ENCODE measurements at regions not wholly inside any gene's neighbourhood (a gene's known extent, or its start where the extent isn't known, plus 50 kb on each side); places are given as distances from the start of the nearest gene placed in this dataset.

GRCh38 chr5:142425286-142426065, 100.7 kb upstream of the SPRY4 start:
- no peak overlapping the region for H3K27ac ChIP-seq (ENCODE audit: low read length)
- H3K27me3 ChIP-seq (ENCODE audit: insufficient read depth, low read depth, low read length), result no peaks in the 10 kb centered on the region
- H3K4me3 ChIP-seq (ENCODE audit: low read length), result no peak overlapping the region
- no peaks in the 10 kb centered on the region for H3K9me3 ChIP-seq (ENCODE audit: low read length)
- H2AFZ ChIP-seq (ENCODE audit: low read depth, low read length), result no peak overlapping the region
- no peak for TF ChIP-seq POLR2AphosphoS5 (IDR thresholded peaks at IDR 0.05)
- no peak for TF ChIP-seq MXI1 (conservative IDR thresholded peaks at IDR 0.05; ENCODE audit: poor library complexity, severe bottlenecking)
- no peak for TF ChIP-seq TAF1 (IDR thresholded peaks at IDR 0.05; ENCODE audit: low read depth)
- H4K20me1 ChIP-seq (ENCODE audit: insufficient read depth), result no peaks in the 10 kb centered on the region
- H3K36me3 ChIP-seq (ENCODE audit: insufficient read depth, low read length), result no peaks in the 10 kb centered on the region
- no peaks in the 10 kb centered on the region for H3K79me2 ChIP-seq (replicated peaks; ENCODE audit: insufficient read depth, low read length)
- H3K9me2 ChIP-seq (ENCODE audit: insufficient read depth, low read length), result no peaks in the 10 kb centered on the region
- H3F3A ChIP-seq (ENCODE audit: insufficient read depth, low read length, poor library complexity, severe bottlenecking), result no peaks in the 10 kb centered on the region
- no peak overlapping the region for H3K9ac ChIP-seq (ENCODE audit: low read length)
- H3K4me2 ChIP-seq (ENCODE audit: low read length), result no peak overlapping the region

GRCh38 chr5:142422429-142422828, 97.6 kb upstream of the SPRY4 start:
- Histone ChIP-seq H4K20me1 (ENCODE audit: insufficient read depth) (no peaks in the 10 kb centered on the region), H2AFZ (ENCODE audit: low read depth, low read length) (no peak overlapping the region), H3K9me3 (ENCODE audit: low read length) (no peaks in the 10 kb centered on the region), H3K27ac (ENCODE audit: low read length) (no peak overlapping the region), H3K9ac (ENCODE audit: low read length) (no peak overlapping the region), H3K4me2 (ENCODE audit: low read length) (no peak overlapping the region), H3K9me2 (ENCODE audit: insufficient read depth, low read length) (no peaks in the 10 kb centered on the region), H3K27me3 (ENCODE audit: insufficient read depth, low read depth, low read length) (no peaks in the 10 kb centered on the region), H3K36me3 (ENCODE audit: insufficient read depth, low read length) (no peaks in the 10 kb centered on the region), H3K4me3 (ENCODE audit: low read length) (no peak overlapping the region), H3F3A (ENCODE audit: insufficient read depth, low read length, poor library complexity, severe bottlenecking) (no peaks in the 10 kb centered on the region), H3K79me2 (replicated peaks; ENCODE audit: insufficient read depth, low read length) (no peaks in the 10 kb centered on the region)
- TF ChIP-seq POLR2AphosphoS5 (IDR thresholded peaks at IDR 0.05), result no peak
- TF ChIP-seq REST (IDR thresholded peaks at IDR 0.05; ENCODE audit: borderline replicate concordance), result no peak
- TF ChIP-seq SMC3 (conservative IDR thresholded peaks at IDR 0.05; ENCODE audit: poor library complexity), result no peak
- TF ChIP-seq EZH2 (IDR thresholded peaks at IDR 0.05; ENCODE audit: borderline replicate concordance, insufficient read depth, low read length, poor library complexity, severe bottlenecking), result no peak
- TF ChIP-seq MXI1 (conservative IDR thresholded peaks at IDR 0.05; ENCODE audit: poor library complexity, severe bottlenecking), result no peak
- no peak for TF ChIP-seq EP300 (conservative IDR thresholded peaks at IDR 0.05; ENCODE audit: poor library complexity, severe bottlenecking)
- TF ChIP-seq RAD21 (conservative IDR thresholded peaks at IDR 0.05), result no peak

GRCh38 chr5:142421621-142422397, 97.0 kb upstream of the SPRY4 start:
- Histone ChIP-seq H3K27ac (ENCODE audit: low read length) (no peak overlapping the region), H3K79me2 (replicated peaks; ENCODE audit: insufficient read depth, low read length) (no peaks in the 10 kb centered on the region), H4K20me1 (ENCODE audit: insufficient read depth) (no peaks in the 10 kb centered on the region), H3K9ac (ENCODE audit: low read length) (no peak overlapping the region), H3K9me2 (ENCODE audit: insufficient read depth, low read length) (no peaks in the 10 kb centered on the region), H2AFZ (ENCODE audit: low read depth, low read length) (no peak overlapping the region), H3K36me3 (ENCODE audit: insufficient read depth, low read length) (no peaks in the 10 kb centered on the region), H3K27me3 (ENCODE audit: insufficient read depth, low read depth, low read length) (no peaks in the 10 kb centered on the region), H3K4me3 (ENCODE audit: low read length) (no peak overlapping the region), H3K4me2 (ENCODE audit: low read length) (no peak overlapping the region), H3K9me3 (ENCODE audit: low read length) (no peaks in the 10 kb centered on the region), H3F3A (ENCODE audit: insufficient read depth, low read length, poor library complexity, severe bottlenecking) (no peaks in the 10 kb centered on the region)
- no peak for TF ChIP-seq REST (IDR thresholded peaks at IDR 0.05; ENCODE audit: borderline replicate concordance)

All from neural cell (in vitro differentiated cells).